GM23338 (cell line): ENCODE measurements at regions not wholly inside any gene's neighbourhood (a gene's known extent, or its start where the extent isn't known, plus 50 kb on each side); places are given as distances from the start of the nearest gene placed in this dataset. TPM values are rescaled to one million over a fixed set of nuclear protein-coding genes. Genes with fewer than 3 reads are reported as not detected.

ENCODE experiments used
- small RNA-seq: library from RNA; depleted of rRNA; stranded (forward); fragments of <200 nt; gene quantifications from one replicate; pipeline ENCODE3, GENCODE V24; 2014; ENCODE audit warnings: low replicate concordance
- TF ChIP-seq, protein P1 (sequence below): fragments of 250-450 bp; sonication (Bioruptor Pico); IDR thresholded peaks from 2 replicates; pipeline ENCODE4 v1.5.0; 2020; ENCODE audit warnings: mild to moderate bottlenecking, moderate library complexity

DNA sequence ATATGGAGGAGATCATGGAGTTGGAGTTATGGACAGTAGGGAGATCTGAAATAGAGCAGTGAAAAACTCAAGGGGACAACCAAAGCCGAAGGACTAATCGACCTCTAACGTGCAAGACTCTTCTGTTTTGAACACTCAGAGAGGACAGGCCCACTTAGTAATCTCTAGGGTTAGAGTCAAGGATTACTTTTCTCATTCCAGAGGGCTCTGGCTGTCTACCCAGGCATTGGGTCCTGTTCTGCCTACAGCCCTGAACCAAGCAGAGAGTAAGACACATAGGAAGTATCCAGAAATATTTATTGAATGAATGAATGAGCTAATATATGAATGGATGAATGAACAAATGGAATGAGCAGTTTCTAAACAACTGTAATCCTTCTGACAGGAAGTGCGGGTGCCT lies 50.3 kb upstream of the PKDCC start (continued):
- TF ChIP-seq, protein P1, sequence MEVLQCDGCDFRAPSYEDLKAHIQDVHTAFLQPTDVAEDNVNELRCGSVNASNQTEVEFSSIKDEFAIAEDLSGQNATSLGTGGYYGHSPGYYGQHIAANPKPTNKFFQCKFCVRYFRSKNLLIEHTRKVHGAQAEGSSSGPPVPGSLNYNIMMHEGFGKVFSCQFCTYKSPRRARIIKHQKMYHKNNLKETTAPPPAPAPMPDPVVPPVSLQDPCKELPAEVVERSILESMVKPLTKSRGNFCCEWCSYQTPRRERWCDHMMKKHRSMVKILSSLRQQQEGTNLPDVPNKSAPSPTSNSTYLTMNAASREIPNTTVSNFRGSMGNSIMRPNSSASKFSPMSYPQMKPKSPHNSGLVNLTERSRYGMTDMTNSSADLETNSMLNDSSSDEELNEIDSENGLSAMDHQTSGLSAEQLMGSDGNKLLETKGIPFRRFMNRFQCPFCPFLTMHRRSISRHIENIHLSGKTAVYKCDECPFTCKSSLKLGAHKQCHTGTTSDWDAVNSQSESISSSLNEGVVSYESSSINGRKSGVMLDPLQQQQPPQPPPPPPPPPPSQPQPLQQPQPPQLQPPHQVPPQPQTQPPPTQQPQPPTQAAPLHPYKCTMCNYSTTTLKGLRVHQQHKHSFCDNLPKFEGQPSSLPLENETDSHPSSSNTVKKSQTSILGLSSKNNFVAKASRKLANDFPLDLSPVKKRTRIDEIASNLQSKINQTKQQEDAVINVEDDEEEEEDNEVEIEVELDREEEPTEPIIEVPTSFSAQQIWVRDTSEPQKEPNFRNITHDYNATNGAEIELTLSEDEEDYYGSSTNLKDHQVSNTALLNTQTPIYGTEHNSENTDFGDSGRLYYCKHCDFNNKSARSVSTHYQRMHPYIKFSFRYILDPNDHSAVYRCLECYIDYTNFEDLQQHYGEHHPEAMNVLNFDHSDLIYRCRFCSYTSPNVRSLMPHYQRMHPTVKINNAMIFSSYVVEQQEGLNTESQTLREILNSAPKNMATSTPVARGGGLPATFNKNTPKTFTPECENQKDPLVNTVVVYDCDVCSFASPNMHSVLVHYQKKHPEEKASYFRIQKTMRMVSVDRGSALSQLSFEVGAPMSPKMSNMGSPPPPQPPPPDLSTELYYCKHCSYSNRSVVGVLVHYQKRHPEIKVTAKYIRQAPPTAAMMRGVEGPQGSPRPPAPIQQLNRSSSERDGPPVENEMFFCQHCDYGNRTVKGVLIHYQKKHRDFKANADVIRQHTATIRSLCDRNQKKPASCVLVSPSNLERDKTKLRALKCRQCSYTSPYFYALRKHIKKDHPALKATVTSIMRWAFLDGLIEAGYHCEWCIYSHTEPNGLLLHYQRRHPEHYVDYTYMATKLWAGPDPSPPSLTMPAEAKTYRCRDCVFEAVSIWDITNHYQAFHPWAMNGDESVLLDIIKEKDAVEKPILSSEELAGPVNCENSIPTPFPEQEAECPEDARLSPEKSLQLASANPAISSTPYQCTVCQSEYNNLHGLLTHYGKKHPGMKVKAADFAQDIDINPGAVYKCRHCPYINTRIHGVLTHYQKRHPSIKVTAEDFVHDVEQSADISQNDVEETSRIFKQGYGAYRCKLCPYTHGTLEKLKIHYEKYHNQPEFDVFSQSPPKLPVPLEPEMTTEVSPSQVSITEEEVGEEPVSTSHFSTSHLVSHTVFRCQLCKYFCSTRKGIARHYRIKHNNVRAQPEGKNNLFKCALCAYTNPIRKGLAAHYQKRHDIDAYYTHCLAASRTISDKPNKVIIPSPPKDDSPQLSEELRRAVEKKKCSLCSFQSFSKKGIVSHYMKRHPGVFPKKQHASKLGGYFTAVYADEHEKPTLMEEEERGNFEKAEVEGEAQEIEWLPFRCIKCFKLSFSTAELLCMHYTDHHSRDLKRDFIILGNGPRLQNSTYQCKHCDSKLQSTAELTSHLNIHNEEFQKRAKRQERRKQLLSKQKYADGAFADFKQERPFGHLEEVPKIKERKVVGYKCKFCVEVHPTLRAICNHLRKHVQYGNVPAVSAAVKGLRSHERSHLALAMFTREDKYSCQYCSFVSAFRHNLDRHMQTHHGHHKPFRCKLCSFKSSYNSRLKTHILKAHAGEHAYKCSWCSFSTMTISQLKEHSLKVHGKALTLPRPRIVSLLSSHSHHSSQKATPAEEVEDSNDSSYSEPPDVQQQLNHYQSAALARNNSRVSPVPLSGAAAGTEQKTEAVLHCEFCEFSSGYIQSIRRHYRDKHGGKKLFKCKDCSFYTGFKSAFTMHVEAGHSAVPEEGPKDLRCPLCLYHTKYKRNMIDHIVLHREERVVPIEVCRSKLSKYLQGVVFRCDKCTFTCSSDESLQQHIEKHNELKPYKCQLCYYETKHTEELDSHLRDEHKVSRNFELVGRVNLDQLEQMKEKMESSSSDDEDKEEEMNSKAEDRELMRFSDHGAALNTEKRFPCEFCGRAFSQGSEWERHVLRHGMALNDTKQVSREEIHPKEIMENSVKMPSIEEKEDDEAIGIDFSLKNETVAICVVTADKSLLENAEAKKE, result no peak

Small RNA genes in the stretch of these regions (small RNA-seq; reads per million reads assigned to genes)
- gene RF00019, result not detected
- gene RNU4-63P, result not detected
